Mesenchymal stem cell (in vitro differentiated cells and primary cell): ENCODE measurements at regions not wholly inside any gene's neighbourhood (a gene's known extent, or its start where the extent isn't known, plus 50 kb on each side); places are given as distances from the start of the nearest gene placed in this dataset.

Experiments
- DNase-seq: peaks from one replicate; pipeline ENCODE4 v3.0.0-alpha.2; 2013
- H2AFZ ChIP-seq: one replicate; pipeline ENCODE4 v1.6.1; 2013; ENCODE audit warnings: low read depth, mild to moderate bottlenecking, control low read depth, inconsistent platforms, low read length, moderate library complexity
- H2AK5ac ChIP-seq: 2 replicates; pipeline ENCODE4 v1.6.1; 2013; ENCODE audit warnings: low read length, moderate library complexity, mild to moderate bottlenecking, inconsistent platforms; ENCODE audit not compliant: severe bottlenecking
- H2BK120ac ChIP-seq: one replicate; pipeline ENCODE4 v1.6.1; 2013; ENCODE audit warnings: low read depth, mild to moderate bottlenecking, inconsistent platforms, low read length, moderate library complexity
- H2BK12ac ChIP-seq, 2 experiments: one replicate each; pipeline ENCODE4 v1.6.1; 2013; ENCODE audit warnings: inconsistent platforms in 2 of 2, low read length in 2 of 2, mild to moderate bottlenecking in 2 of 2, moderate library complexity in 2 of 2, control low read depth in 1 of 2
- H2BK15ac ChIP-seq: one replicate; pipeline ENCODE4 v1.6.1; 2013; ENCODE audit warnings: mild to moderate bottlenecking, low read depth, inconsistent platforms; ENCODE audit not compliant: poor library complexity, severe bottlenecking
- H2BK5ac ChIP-seq: 2 replicates; pipeline ENCODE4 v1.6.1; 2013; ENCODE audit warnings: low read depth, mild to moderate bottlenecking, low read length, control low read depth, inconsistent platforms; ENCODE audit not compliant: poor library complexity, severe bottlenecking
- H3K14ac ChIP-seq, 2 experiments: one replicate each; pipeline ENCODE4 v1.6.1; 2013; ENCODE audit warnings: inconsistent platforms in 2 of 2, low read length in 2 of 2, control low read depth in 1 of 2, mild to moderate bottlenecking in 1 of 2, moderate library complexity in 1 of 2
- H3K18ac ChIP-seq, 2 experiments: one replicate each; pipeline ENCODE4 v1.6.1; 2013; ENCODE audit warnings: inconsistent platforms in 2 of 2, low read length in 2 of 2, control low read depth in 1 of 2, low read depth in 1 of 2, mild to moderate bottlenecking in 1 of 2
- H3K23ac ChIP-seq, 2 experiments: one replicate each; pipeline ENCODE4 v1.6.1; 2013; ENCODE audit warnings: inconsistent platforms in 2 of 2, low read length in 2 of 2, mild to moderate bottlenecking in 2 of 2, moderate library complexity in 2 of 2, control low read depth in 1 of 2
- H3K27ac ChIP-seq: 2 replicates; pipeline ENCODE4 v1.5.1; 2013; ENCODE audit warnings: mild to moderate bottlenecking, moderate library complexity, low read length, control low read depth, inconsistent platforms; ENCODE audit not compliant: poor library complexity, severe bottlenecking
- H3K27me3 ChIP-seq, 2 experiments: 2 replicates each; pipeline versions ENCODE4 v1.6.1 to v1.7.0; 2013; ENCODE audit warnings: low read length in 2 of 2, mild to moderate bottlenecking in 2 of 2, moderate library complexity in 2 of 2, control low read depth in 1 of 2, inconsistent platforms in 1 of 2; ENCODE audit not compliant: control insufficient read depth in 1 of 2, insufficient read depth in 1 of 2
- H3K36me3 ChIP-seq, 2 experiments: 2 replicates each; pipeline versions ENCODE4 v1.6.1 to v1.7.0; 2013; ENCODE audit warnings: low read length in 2 of 2, control low read depth in 1 of 2, inconsistent platforms in 1 of 2, low read depth in 1 of 2, mild to moderate bottlenecking in 1 of 2; ENCODE audit not compliant: insufficient read depth in 2 of 2, control insufficient read depth in 1 of 2
- H3K4ac ChIP-seq, 2 experiments: one replicate each; pipeline ENCODE4 v1.6.1; 2013; ENCODE audit warnings: inconsistent platforms in 2 of 2, low read length in 2 of 2, mild to moderate bottlenecking in 2 of 2, moderate library complexity in 2 of 2, control low read depth in 1 of 2, low read depth in 1 of 2
- H3K4me1 ChIP-seq: 2 replicates; pipeline ENCODE4 v1.6.1; 2013; ENCODE audit warnings: low read depth, low read length, control low read depth; ENCODE audit not compliant: control insufficient read depth, insufficient read depth
- H3K4me2 ChIP-seq: 2 replicates; pipeline ENCODE4 v1.6.1; 2013; ENCODE audit warnings: low read length, mild to moderate bottlenecking, inconsistent platforms; ENCODE audit not compliant: poor library complexity, severe bottlenecking
- H3K4me3 ChIP-seq, 2 experiments: 2 replicates each; pipeline versions ENCODE4 v1.5.1 to v1.7.0; 2013; ENCODE audit warnings: low read length in 2 of 2, mild to moderate bottlenecking in 2 of 2, control low read depth in 1 of 2, low read depth in 1 of 2; ENCODE audit not compliant: insufficient read depth in 1 of 2
- H3K79me1 ChIP-seq: replicated peaks from 2 replicates; pipeline ENCODE4 v1.6.1; 2013; ENCODE audit warnings: mild to moderate bottlenecking, control low read depth, low read length, inconsistent platforms; ENCODE audit not compliant: poor library complexity, severe bottlenecking
- H3K9ac ChIP-seq: 2 replicates; pipeline ENCODE4 v1.7.0; 2013; ENCODE audit warnings: mild to moderate bottlenecking, low read length, moderate library complexity
- H3K9me3 ChIP-seq: 2 replicates; pipeline ENCODE4 v1.7.0; 2013; ENCODE audit warnings: mild to moderate bottlenecking, low read length; ENCODE audit not compliant: control insufficient read depth
- H4K8ac ChIP-seq: one replicate; pipeline ENCODE4 v1.6.1; 2013; ENCODE audit warnings: inconsistent platforms, mild to moderate bottlenecking, low read length, moderate library complexity
- H4K91ac ChIP-seq: one replicate; pipeline ENCODE4 v1.6.1; 2013; ENCODE audit warnings: mild to moderate bottlenecking, low read length, inconsistent platforms
- WGBS: methylation state at CpG from one replicate; pipeline ENCODE4 v1.1.7; 2013; ENCODE audit warnings: mixed read lengths; 5-methylcytosine and 5-hydroxymethylcytosine counted together

DNA sequence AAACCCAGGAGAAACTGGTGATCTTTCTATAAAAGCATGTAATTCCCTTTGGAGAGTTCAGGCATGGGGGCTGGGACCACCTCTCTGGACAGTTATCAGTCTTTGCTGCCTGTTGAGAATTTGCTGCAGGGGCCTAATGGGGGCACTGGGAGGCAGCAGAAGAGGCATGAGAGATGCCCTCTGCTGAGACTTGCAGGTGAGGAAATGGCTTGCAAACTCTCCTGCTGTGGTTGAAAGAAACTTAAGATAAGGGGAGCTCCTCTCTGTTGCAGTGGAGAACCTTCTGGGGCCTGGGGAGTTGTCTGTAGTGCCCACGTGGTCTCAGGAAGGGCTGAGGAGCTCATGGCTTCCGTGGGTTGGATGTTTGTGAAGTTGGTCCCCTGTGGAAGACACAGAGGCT lies 301.1 kb upstream of the FOXF1 start:
- H3K79me1 ChIP-seq, result no peaks in the 10 kb centered on the region
- H3K4ac ChIP-seq, result no peak overlapping the region
- H2BK120ac ChIP-seq, result no peak overlapping the region
- H3K9ac ChIP-seq, result no peak overlapping the region
- H2AFZ ChIP-seq, result no peak overlapping the region
- no peak overlapping the region for H2BK5ac ChIP-seq
- no peak overlapping the region for H3K14ac ChIP-seq
- DNase-seq, result no peak
- H3K23ac ChIP-seq, result no peak overlapping the region
- H3K4me2 ChIP-seq, result no peak overlapping the region
- H2BK15ac ChIP-seq, result no peak overlapping the region
- peak overlapping the region in 1 of 2 experiments; percentile 16 for H3K18ac ChIP-seq
- no peak overlapping the region for H3K4me3 ChIP-seq
- no peaks in the 10 kb centered on the region for H3K36me3 ChIP-seq
- no peaks in the 10 kb centered on the region for H3K4me1 ChIP-seq
- H3K27me3 ChIP-seq, result peaks cover 0 to 55% of the 10 kb centered on the region in 2 experiments
- no peak overlapping the region for H3K27ac ChIP-seq
- 64% methylated on average over 2 of the region's 2 CpGs for WGBS
- no peak overlapping the region for H4K8ac ChIP-seq
- H2AK5ac ChIP-seq, result no peak overlapping the region
- no peak overlapping the region for H2BK12ac ChIP-seq
- no peak overlapping the region for H4K91ac ChIP-seq
- no peaks in the 10 kb centered on the region for H3K9me3 ChIP-seq

DNA sequence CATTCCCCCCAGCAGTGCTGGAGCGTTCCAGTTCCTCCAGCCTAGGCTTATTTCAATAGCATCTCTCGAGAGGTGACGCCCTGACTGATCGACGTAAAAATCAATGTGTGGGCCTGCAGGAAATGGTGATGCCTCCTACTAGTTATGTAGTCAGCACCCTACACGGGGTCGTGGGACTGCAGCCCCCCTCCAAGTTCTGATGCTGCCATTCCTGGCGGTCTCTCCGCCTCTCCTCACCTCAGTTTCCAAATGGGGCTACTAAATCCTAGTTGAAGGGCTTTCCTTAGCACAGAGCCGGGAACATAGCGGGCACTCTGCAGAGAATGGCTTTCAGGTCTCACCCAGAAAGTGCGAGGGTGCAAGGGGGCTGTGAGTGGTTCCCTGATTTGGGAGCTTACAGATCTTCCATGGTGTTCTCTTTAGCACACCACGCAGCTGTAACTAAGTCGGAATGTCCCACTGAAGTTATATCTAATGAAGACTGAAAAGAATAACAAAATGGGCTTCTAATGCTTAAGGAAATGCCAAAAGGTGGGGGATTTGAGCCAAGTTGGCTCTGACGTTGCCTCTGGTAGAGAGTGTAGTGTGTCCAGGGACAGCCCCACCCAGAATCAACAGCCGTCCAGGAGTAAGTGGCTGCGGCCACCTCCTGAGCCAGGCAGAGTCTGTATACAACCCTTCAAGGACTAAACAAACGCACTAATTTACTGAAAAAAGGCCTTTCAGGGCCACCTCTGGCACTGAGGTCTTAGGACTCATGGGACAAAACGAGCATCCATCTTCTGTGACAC lies 299.7 kb upstream of the FOXF1 start:
- DNase-seq, result no peak
- no peak overlapping the region for H3K4me3 ChIP-seq
- no peak overlapping the region for H3K23ac ChIP-seq
- no peak overlapping the region for H2BK5ac ChIP-seq
- no peak overlapping the region for H3K4me2 ChIP-seq
- no peak overlapping the region for H4K91ac ChIP-seq
- no peak overlapping the region for H3K14ac ChIP-seq
- H3K18ac ChIP-seq, result peak overlapping the region in 1 of 2 experiments; percentile 61
- 83% methylated on average over 19 of the region's 19 CpGs for WGBS
- H2AFZ ChIP-seq, result no peak overlapping the region
- no peak overlapping the region for H4K8ac ChIP-seq
- H3K36me3 ChIP-seq, result no peaks in the 10 kb centered on the region
- H2AK5ac ChIP-seq, result no peak overlapping the region
- H3K9me3 ChIP-seq, result no peaks in the 10 kb centered on the region
- peaks cover 0 to 61% of the 10 kb centered on the region in 2 experiments for H3K27me3 ChIP-seq
- H3K4ac ChIP-seq, result peak overlapping the region; percentile 15 to 58
- no peak overlapping the region for H3K9ac ChIP-seq
- peak overlapping the region in 1 of 2 experiments; percentile 21 for H2BK12ac ChIP-seq
- H2BK15ac ChIP-seq, result no peak overlapping the region
- no peaks in the 10 kb centered on the region for H3K4me1 ChIP-seq
- no peaks in the 10 kb centered on the region for H3K79me1 ChIP-seq
- H2BK120ac ChIP-seq, result no peak overlapping the region
- H3K27ac ChIP-seq, result no peak overlapping the region

GRCh38 chr16:86211265-86211664 lies 299.1 kb upstream of the FOXF1 start:
- Histone ChIP-seq H3K9ac (no peak overlapping the region), H3K4ac (peak overlapping the region in 1 of 2 experiments; percentile 58), H3K36me3 (no peaks in the 10 kb centered on the region), H2BK120ac (no peak overlapping the region), H3K4me3 (no peak overlapping the region), H3K14ac (no peak overlapping the region), H3K23ac (peak overlapping the region in 1 of 2 experiments; percentile 10), H4K91ac (peak overlapping the region; percentile 48), H3K4me1 (no peaks in the 10 kb centered on the region), H4K8ac (peak overlapping the region; percentile 12), H2AK5ac (no peak overlapping the region), H3K4me2 (no peak overlapping the region), H3K18ac (peak overlapping the region in 1 of 2 experiments; percentile 55), H3K79me1 (no peaks in the 10 kb centered on the region), H3K9me3 (no peaks in the 10 kb centered on the region), H2BK12ac (peak overlapping the region in 1 of 2 experiments; percentile 40), H3K27me3 (peaks cover 0 to 64% of the 10 kb centered on the region in 2 experiments), H2BK15ac (no peak overlapping the region), H2BK5ac (no peak overlapping the region), H2AFZ (no peak overlapping the region), H3K27ac (no peak overlapping the region)
- DNase-seq, result no peak
- WGBS, result 77% methylated on average over 5 of the region's 5 CpGs

DNA sequence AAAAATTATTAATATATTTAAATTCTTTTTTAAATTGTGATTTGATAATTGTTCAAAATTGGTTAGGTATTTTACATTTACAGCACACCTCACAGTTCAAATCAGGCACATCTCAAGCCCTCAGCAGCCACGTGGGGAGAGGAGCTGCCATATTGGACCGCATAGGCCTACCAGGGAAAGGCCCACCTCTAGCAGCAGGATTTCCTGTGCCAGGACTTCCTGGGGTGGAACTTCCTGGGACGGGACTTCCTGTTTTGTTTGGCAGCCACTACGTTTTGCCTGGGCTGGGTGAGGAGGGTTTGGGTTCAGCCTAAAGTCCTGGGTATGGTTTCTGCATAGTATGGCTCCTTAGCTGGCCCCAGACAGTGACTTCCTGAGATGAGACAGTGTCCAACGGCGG lies 298.5 kb upstream of the FOXF1 start:
- Histone ChIP-seq H3K4me1 (no peaks in the 10 kb centered on the region), H3K18ac (peak overlapping the region in 1 of 2 experiments; percentile 18), H4K8ac (no peak overlapping the region), H2BK15ac (no peak overlapping the region), H4K91ac (peak overlapping the region; percentile 55), H3K36me3 (no peaks in the 10 kb centered on the region), H3K4ac (no peak overlapping the region), H3K4me3 (peak overlapping the region in 1 of 2 experiments; percentile 3), H3K14ac (no peak overlapping the region), H3K23ac (no peak overlapping the region), H2AK5ac (no peak overlapping the region), H3K4me2 (no peak overlapping the region), H2BK12ac (peak overlapping the region in 1 of 2 experiments; percentile 45), H3K27me3 (peaks cover 0 to 70% of the 10 kb centered on the region in 2 experiments), H2BK5ac (no peak overlapping the region), H3K9ac (no peak overlapping the region), H2BK120ac (no peak overlapping the region), H3K27ac (no peak overlapping the region), H3K79me1 (no peaks in the 10 kb centered on the region), H3K9me3 (no peaks in the 10 kb centered on the region), H2AFZ (no peak overlapping the region)
- 80% methylated on average over 4 of the region's 6 CpGs for WGBS
- DNase-seq, result no peak
